ENCODE measurements at regions not wholly inside any gene's neighbourhood (a gene's known extent, or its start where the extent isn't known, plus 50 kb on each side); places are given as distances from the start of the nearest gene placed in this dataset.
"Not testable (repeated sequence)": the region's sequence is repeated elsewhere in the genome, so short reads cannot be mapped to it uniquely, and the experiment has no call there.

DNA sequence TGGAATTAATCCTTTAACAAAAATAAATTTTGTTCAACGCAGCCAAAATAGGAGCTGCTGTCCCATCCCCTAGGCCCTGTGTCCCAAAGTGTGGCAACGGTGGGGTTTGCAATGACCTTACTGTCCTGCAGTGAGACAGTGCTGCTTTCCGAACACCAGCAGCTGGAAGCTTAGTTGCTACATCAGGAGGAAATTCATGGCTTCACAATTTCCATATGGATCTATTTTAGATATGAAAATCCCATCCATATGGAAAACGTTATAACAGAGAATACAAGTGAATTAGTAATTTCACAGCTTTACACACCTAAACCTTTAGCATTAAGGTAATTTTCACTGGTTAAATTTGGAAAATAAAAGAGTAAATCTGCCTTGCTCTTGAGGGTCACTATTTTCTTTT, 396.3 kb upstream of the TENM3 start:
- no peak for TF ChIP-seq CTCF (IDR thresholded peaks at IDR 0.05; ENCODE audit: insufficient read depth, low read length)
- no peak overlapping the region for H3K4me3 ChIP-seq (ENCODE audit: low read depth, low read length)
- no peak for DNase-seq (ENCODE audit: low read depth)

GRCh38 chr4:181848357-181848756, 394.8 kb upstream of the TENM3 start:
- no peak for TF ChIP-seq CTCF (IDR thresholded peaks at IDR 0.05; ENCODE audit: insufficient read depth, low read length)
- no peak overlapping the region for H3K4me3 ChIP-seq (ENCODE audit: low read depth, low read length)
- no peak for DNase-seq (ENCODE audit: low read depth)

GRCh38 chr4:181849472-181849871, 393.7 kb upstream of the TENM3 start:
- DNase-seq (ENCODE audit: low read depth) = no peak
- no peak for TF ChIP-seq CTCF (IDR thresholded peaks at IDR 0.05; ENCODE audit: insufficient read depth, low read length)
- H3K4me3 ChIP-seq (ENCODE audit: low read depth, low read length) = no peak overlapping the region

GRCh38 chr4:181853881-181854511, 389.2 kb upstream of the TENM3 start:
- no peak for TF ChIP-seq CTCF (IDR thresholded peaks at IDR 0.05; ENCODE audit: insufficient read depth, low read length)
- H3K4me3 ChIP-seq (ENCODE audit: low read depth, low read length) = no peak overlapping the region
- DNase-seq (ENCODE audit: low read depth) = no peak

- DNase-seq (ENCODE audit: low read depth) = peak; percentile 21
- TF ChIP-seq CTCF (IDR thresholded peaks at IDR 0.05; ENCODE audit: insufficient read depth, low read length) = no peak
- H3K4me3 ChIP-seq (ENCODE audit: low read depth, low read length) = no peak overlapping the region
Measured at GRCh38 chr4:181855307-181855706, 387.9 kb upstream of the TENM3 start.

GRCh38 chr4:181857471-181857870, 385.7 kb upstream of the TENM3 start:
- not testable (repeated sequence) for DNase-seq (ENCODE audit: low read depth); H3K4me3 ChIP-seq (ENCODE audit: low read depth, low read length)

DNA sequence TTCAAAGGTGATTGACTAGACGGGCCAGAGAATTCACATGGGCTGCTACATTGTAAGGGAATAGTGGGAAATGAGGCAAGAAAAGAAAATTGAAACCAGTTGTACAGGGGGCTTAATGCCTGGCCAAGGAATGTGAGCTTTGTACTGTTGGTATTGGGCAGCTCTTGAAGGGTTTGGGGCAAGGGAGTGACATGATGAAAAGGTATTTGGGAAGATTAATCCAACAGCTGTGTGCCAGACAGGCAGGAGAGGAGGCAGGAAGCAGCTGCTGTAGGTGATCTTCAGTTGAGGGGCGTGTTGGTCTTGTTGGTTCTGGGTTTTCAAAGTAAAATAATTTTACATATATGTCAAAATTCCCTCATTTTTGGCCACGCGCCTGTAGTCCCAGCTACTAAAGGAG, 384.5 kb upstream of the TENM3 start:
- no peak overlapping the region for H3K4me3 ChIP-seq (ENCODE audit: low read depth, low read length)
- DNase-seq (ENCODE audit: low read depth) = no peak
- TF ChIP-seq CTCF (IDR thresholded peaks at IDR 0.05; ENCODE audit: insufficient read depth, low read length) = no peak
